HEK293 (cell line): ENCODE measurements at regions not wholly inside any gene's neighbourhood (a gene's known extent, or its start where the extent isn't known, plus 50 kb on each side); places are given as distances from the start of the nearest gene placed in this dataset.

Source experiments
- CTCF ChIA-PET: fragments of 350-600 bp; formaldehyde crosslinking; extraction: SDS; loops from one replicate; lab custom pipeline; 2021; ENCODE audit warnings: antibody characterized with exemption; lab: Yijun Ruan, JAX
- POLR2A ChIA-PET: fragments of 300-600 bp; formaldehyde crosslinking; extraction: SDS; loops from one replicate; lab custom pipeline; 2020; ENCODE audit warnings: antibody characterized with exemption, inconsistent platforms; lab: Yijun Ruan, JAX
- H3K27ac ChIP-seq: fragments of 200-500 bp; sonication (Bioruptor generic); 2 replicates; pipeline ENCODE4 v1.5.1; 2014; ENCODE audit warnings: low read depth, low read length, control low read depth, inconsistent platforms; ENCODE audit errors: extremely low read depth
- H3K36me3 ChIP-seq, 2 experiments: fragments of 200-500 bp in 1 of 2; sonication (Bioruptor generic) in 1 of 2; 1 replicate in 1 of 2; 2 replicates in 1 of 2; pipeline ENCODE4 v1.5.1; 2014 to 2017; ENCODE audit warnings: inconsistent platforms in 2 of 2, low read length in 2 of 2; ENCODE audit not compliant: control insufficient read depth in 2 of 2, insufficient read depth in 1 of 2
- H3K4me1 ChIP-seq: fragments of 200-500 bp; sonication (Bioruptor generic); 2 replicates; pipeline ENCODE4 v1.5.1; 2014; ENCODE audit warnings: mild to moderate bottlenecking, low read length, inconsistent platforms; ENCODE audit not compliant: control insufficient read depth, insufficient read depth
- H3K4me3 ChIP-seq: 2 replicates; pipeline ENCODE4 v1.5.1; 2011; ENCODE audit warnings: low read depth, mild to moderate bottlenecking, control low read depth, low read length, moderate library complexity
- H3K9me3 ChIP-seq: fragments of 200-500 bp; sonication (Bioruptor generic); 2 replicates; pipeline ENCODE4 v1.5.1; 2014; ENCODE audit warnings: low read depth, low read length, inconsistent platforms; ENCODE audit not compliant: control insufficient read depth, insufficient read depth
- YY2 ChIP-seq: fragments of 450-650 bp; formaldehyde crosslinking; IDR thresholded peaks from 2 replicates; pipeline ENCODE4 v1.5.1; 2016; ENCODE audit warnings: missing biosample characterization, missing genetic modification characterization
- ZNF121 ChIP-seq: fragments of 450-650 bp; formaldehyde crosslinking; IDR thresholded peaks from 2 replicates; pipeline ENCODE4 v1.5.1; 2016; ENCODE audit warnings: missing biosample characterization, missing genetic modification characterization
- ZNF544 ChIP-seq: fragments of 450-650 bp; formaldehyde crosslinking; IDR thresholded peaks from 2 replicates; pipeline ENCODE4 v1.5.0; 2017; ENCODE audit warnings: missing biosample characterization, missing genetic modification characterization
- TF ChIP-seq, protein P1 (sequence below): fragments of 450-650 bp; formaldehyde crosslinking; IDR thresholded peaks from 2 replicates; pipeline ENCODE4 v1.5.1; 2017; ENCODE audit warnings: missing biosample characterization, missing genetic modification characterization

DNA sequence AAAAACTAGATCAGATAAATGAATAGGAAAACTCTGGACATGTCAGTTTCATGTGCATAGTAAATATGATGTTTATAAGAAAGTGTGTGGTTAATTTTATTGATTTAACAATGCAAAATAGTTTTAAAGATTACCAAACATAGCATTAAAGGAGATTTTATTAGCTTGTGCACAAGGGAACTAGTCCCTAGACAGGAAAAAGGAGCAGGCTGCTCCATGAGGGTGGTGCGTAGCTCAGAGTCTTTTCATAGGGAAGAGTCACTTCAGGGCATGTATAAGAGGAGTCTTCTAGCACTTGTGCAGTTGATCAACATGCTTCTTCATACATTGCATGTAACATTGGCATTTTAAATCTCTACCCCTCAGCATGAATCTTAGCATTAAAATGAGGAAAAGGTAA is 835.8 kb downstream of the GRIK2 start:
- Histone ChIP-seq H3K9me3 (no peaks in the 10 kb centered on the region; the same call in 1 of the 2 replicates), H3K27ac (no peak overlapping the region), H3K36me3 (no peaks in the 10 kb centered on the region), H3K4me3 (no peak overlapping the region), H3K4me1 (no peaks in the 10 kb centered on the region)
- POLR2A ChIA-PET = interaction anchor here (0.7 kb wide), 1 partner anchor 978 kb away, joined by 4 read pairs; no protein-coding TSS in a partner anchor
- TF ChIP-seq YY2 = no peak
- TF ChIP-seq ZNF544 (tag by site-specific recombination) = no peak
- TF ChIP-seq, protein P1, sequence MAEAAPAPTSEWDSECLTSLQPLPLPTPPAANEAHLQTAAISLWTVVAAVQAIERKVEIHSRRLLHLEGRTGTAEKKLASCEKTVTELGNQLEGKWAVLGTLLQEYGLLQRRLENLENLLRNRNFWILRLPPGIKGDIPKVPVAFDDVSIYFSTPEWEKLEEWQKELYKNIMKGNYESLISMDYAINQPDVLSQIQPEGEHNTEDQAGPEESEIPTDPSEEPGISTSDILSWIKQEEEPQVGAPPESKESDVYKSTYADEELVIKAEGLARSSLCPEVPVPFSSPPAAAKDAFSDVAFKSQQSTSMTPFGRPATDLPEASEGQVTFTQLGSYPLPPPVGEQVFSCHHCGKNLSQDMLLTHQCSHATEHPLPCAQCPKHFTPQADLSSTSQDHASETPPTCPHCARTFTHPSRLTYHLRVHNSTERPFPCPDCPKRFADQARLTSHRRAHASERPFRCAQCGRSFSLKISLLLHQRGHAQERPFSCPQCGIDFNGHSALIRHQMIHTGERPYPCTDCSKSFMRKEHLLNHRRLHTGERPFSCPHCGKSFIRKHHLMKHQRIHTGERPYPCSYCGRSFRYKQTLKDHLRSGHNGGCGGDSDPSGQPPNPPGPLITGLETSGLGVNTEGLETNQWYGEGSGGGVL = no peak
- TF ChIP-seq ZNF121 (tag by site-specific recombination) = no peak
- CTCF ChIA-PET = no interaction called here
